GM18499 (cell line): ENCODE measurements at regions not wholly inside any gene's neighbourhood (a gene's known extent, or its start where the extent isn't known, plus 50 kb on each side); places are given as distances from the start of the nearest gene placed in this dataset.

ENCODE experiments used
- ATAC-seq: cut with Tn5 transposase; IDR thresholded peaks from one replicate; pipeline ENCODE4 v1.9.1; 2021; ENCODE audit warnings: moderate number of reproducible peaks; ENCODE audit not compliant: insufficient read depth, unreplicated experiment

- ATAC-seq: no peak
Observed at GRCh38 chr20:24718277-24718676, 230.8 kb upstream of the CST7 start.

- ATAC-seq: no peak
Observed at GRCh38 chr20:24718696-24719095, 230.4 kb upstream of the CST7 start.

- ATAC-seq: no peak
Observed at GRCh38 chr20:24720957-24721356, 228.1 kb upstream of the CST7 start.

GRCh38 chr20:24721891-24722568 is 227.0 kb upstream of the CST7 start:
- no peak for ATAC-seq

- ATAC-seq: no peak
Observed at GRCh38 chr20:24722586-24722985, 226.5 kb upstream of the CST7 start.

GRCh38 chr20:24723186-24723585 is 225.9 kb upstream of the CST7 start:
- no peak for ATAC-seq

- ATAC-seq: no peak
Observed at GRCh38 chr20:24723647-24724352, 225.3 kb upstream of the CST7 start.

GRCh38 chr20:24724982-24725533 is 224.0 kb upstream of the CST7 start:
- no peak for ATAC-seq

- ATAC-seq: no peak
Observed at GRCh38 chr20:24727795-24728194, 221.3 kb upstream of the CST7 start.

GRCh38 chr20:24729896-24730605 is 219.0 kb upstream of the CST7 start:
- no peak for ATAC-seq

- ATAC-seq: no peak
Observed at GRCh38 chr20:24730750-24731149, 218.3 kb upstream of the CST7 start.

- ATAC-seq: no peak
Observed at GRCh38 chr20:24731312-24731711, 217.8 kb upstream of the CST7 start.

GRCh38 chr20:24732076-24732475 is 217.0 kb upstream of the CST7 start:
- no peak for ATAC-seq

- no peak for ATAC-seq
Observed at GRCh38 chr20:24732599-24732998, 216.5 kb upstream of the CST7 start.

- no peak for ATAC-seq
Observed at GRCh38 chr20:24733416-24733815, 215.7 kb upstream of the CST7 start.

GRCh38 chr20:24734139-24734538 is 214.9 kb upstream of the CST7 start:
- ATAC-seq: no peak

GRCh38 chr20:24735263-24735662 is 213.8 kb upstream of the CST7 start:
- no peak for ATAC-seq

GRCh38 chr20:24736131-24736843 is 212.8 kb upstream of the CST7 start:
- no peak for ATAC-seq

- ATAC-seq: no peak
Observed at GRCh38 chr20:24736844-24737211, 212.2 kb upstream of the CST7 start.

GRCh38 chr20:24737212-24737850 is 211.7 kb upstream of the CST7 start:
- no peak for ATAC-seq
